ENCODE measurements at regions not wholly inside any gene's neighbourhood (a gene's known extent, or its start where the extent isn't known, plus 50 kb on each side); places are given as distances from the start of the nearest gene placed in this dataset.
A peak's percentile ranks its signal among the peaks of the same experiment; 100 is the strongest.

DNA sequence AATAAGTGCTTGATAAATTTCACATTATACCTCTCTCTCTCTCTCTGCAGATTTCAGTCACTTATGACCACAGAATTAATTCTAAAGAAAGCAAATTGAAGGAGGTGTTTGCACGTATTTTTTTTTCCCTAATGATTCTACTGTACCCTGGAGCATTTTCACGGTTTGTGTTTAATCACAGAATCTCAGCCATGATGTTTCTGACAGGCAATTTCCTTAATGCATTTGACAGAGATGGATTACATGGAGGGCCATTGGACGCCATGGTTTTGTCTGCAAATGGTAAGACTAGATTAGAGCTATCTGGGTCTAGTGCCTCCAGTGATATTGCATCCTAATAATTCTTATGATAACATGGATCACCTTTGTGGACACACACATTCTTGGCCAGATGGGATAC, 147.5 kb upstream of the RBFOX1 start:
- no peak for DNase-seq (ENCODE audit: low spot score)

DNA sequence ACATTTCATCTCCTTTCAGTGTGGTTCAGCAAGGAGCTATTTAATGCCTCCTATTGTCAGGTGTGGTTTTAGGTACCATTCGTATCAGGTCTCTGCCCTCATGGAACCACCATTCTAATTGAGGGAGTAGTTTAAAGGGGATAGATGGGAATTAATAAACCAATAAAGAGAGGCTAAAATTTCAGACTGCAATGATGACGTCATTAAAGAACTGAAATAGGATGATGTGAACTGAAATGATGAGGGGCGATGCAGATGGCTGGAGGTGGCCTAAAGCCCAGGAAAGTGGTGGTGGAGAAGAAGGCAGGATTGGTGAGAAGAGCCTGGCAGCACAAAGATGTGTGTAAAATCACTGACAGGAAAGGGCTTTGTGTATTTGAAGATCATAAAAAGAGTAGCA, 148.9 kb upstream of the RBFOX1 start:
- no peak for DNase-seq (ENCODE audit: low spot score)

DNA sequence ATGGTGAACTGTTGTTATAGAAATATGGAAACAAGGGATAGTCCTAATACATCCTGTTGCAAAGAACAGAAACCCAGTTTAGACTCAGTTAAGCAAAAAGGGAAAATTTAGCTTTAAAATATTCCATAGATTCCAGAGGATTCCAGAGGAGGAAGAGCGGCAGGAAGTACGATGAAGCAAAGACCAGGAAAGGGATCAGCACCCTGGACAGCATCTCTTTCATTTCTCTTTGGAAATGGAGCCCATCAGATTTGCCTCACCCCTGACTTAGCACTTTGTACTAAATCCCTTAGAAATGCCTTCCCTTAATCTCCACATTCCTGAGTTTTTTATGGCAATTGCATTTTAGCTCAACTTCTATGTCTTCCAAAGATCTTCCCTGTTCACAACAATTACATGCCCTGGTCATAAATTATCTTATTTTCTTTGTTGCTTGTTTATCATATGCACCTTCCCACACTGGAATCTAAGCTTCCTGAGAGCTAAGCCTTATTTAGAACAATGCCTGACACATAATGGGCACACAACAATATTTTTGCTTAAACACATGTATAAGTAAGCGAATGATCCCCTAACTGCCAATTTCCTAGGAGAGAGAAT, 150.0 kb upstream of the RBFOX1 start:
- DNase-seq (ENCODE audit: low spot score): no peak

DNA sequence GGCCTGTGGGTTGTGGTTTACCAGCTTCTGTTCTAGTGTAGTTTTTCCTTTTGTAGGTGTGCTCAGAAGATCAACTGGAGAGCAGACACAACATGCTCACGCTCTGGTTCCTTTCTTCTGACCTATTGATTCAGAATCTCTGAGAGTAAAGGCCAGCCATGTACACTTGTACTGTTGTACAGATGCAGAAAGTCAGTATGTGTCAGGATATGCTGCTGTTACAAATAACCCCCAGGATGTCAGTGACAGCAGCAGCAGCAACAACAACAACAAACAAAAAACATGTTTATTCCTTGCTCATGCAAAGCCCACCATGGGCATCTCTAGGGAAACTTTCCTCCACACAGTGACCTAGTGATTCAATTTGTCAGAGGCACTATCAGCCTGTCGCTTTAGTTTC, 154.8 kb upstream of the RBFOX1 start:
- no peak for DNase-seq (ENCODE audit: low spot score)

DNA sequence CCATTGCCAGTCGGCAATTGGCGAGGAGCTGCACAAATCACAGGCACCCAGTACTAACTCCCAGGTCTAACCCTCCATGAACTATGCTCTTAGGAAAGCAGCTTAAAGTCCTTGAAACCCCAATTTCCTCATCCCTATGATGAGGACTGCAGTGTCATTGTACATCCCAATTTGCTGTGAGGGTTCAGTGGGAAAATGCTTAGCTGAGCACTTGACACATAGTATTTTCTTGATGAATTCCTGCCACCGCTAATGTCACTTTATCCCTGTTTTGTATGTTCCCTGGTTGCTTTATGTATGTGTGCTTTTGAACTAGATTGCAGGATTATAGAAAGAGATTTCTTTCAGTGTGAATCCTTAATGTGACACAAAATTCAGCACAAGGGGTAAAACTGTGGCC, 161.5 kb upstream of the RBFOX1 start:
- DNase-seq (ENCODE audit: low spot score): no peak

DNA sequence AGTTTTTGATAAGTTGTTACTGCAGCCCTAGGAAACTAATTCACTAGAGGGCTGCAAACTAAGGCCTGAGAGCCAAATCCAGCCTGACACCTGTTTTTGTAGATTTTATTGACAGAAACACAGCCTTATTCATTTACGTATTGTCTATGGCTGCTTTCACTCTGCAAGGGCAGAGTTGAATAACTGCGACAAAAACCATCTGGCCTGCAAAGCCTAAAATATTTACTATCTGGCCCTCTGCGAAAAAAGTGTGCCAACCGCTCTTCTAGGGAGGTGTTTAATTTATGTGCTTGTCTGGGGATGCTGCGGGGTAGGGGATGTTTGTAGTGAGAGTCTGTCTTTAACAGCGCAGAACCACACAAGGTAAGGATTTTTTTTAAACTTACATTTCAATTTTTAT, 165.0 kb upstream of the RBFOX1 start:
- no peak for DNase-seq (ENCODE audit: low spot score)

DNA sequence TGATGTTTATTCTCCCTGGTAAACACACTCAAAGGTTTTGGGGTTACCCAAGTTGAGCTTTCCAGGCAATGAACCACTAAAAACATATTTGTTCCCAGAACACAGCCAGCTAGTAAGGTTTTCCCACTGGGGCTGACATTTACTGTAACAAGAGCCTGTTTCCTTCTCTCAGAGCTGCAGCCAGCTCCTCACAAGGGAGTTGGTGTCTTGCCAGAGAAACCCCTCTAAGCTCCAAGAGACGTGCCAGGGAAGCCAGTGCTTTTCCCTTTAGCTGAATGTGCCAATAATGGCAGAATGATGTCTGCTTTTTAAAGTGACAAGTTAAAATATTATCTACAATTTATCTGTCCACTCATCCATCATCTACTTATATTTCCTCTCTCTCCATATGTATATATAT, 170.8 kb upstream of the RBFOX1 start:
- no peak for DNase-seq (ENCODE audit: low spot score)

DNA sequence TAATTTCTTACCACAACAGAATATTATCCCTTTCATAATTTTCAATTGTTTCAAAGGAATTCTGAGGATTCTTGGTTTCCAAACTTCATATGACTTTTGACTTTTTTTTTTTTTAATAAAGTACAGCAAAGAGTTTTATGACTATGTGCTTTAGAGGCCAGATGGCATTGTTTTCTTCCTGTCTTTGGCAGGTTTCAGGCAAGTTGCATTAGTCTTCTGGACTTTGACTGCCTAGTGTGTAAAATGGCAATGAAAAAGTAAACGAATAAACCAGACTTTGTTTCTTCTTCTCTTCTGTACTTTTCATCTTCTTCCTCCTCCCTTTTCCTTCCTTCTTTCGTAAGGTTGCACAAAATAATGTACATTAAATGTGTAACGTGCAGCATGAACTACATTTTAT, 172.6 kb upstream of the RBFOX1 start:
- no peak for DNase-seq (ENCODE audit: low spot score)

DNA sequence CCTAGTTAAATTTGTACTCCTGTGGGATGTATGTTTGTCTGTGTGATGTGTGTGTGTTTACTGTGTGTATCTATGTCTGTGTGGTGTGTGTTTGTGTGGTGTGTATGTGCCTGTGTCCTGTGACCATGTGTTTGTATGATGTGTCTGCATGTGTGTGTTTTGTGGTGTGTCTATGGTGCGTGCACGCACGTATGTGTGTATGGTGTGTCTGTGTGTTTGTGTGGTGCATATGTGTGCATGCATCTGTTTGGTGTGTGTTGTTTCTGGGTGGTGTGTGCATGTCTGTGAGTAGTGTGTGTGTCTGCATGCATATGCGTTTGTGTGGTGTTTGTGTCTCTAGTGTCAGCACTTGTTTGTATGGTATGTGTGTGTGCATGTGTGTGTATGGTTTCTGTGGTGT, 174.2 kb upstream of the RBFOX1 start:
- no peak for DNase-seq (ENCODE audit: low spot score)

DNA sequence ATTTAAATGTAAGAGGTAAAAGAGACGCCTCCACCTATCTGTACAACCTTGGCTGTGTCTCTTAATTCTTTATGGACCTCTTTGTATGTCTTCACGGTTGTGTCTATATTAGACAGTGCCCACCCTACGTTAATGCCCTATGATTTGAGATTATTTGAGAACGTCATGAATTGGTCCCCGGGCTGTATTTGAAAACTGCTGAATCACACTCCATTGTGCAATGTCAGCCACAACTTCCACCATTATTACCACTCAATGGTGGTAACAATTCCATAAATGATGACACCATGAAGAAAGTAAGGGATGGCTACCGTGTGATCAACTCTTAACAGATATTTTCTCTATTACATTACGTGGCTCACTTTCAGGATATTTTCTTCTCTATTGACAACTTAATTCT, 182.4 kb upstream of the RBFOX1 start:
- no peak for DNase-seq (ENCODE audit: low spot score)

DNA sequence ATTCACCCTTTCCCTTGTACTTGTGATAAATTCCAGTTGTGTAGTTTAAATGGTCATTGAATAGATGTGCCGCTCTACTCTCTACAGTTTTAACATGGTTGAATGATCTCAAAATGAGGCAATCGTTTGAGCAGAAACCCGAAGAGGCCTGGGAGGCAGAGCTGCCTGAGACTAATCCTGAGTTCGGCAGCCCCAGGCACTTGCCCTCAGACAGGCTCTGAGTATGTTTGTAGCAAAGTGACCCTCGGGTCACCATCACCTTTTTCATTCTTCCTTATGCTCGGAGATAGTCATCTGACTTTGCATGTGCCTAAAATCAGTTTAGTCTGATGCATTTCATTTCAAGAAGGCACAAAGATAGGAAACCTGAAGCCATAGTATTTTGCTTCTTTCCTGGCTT, 184.0 kb upstream of the RBFOX1 start:
- no peak for DNase-seq (ENCODE audit: low spot score)

DNA sequence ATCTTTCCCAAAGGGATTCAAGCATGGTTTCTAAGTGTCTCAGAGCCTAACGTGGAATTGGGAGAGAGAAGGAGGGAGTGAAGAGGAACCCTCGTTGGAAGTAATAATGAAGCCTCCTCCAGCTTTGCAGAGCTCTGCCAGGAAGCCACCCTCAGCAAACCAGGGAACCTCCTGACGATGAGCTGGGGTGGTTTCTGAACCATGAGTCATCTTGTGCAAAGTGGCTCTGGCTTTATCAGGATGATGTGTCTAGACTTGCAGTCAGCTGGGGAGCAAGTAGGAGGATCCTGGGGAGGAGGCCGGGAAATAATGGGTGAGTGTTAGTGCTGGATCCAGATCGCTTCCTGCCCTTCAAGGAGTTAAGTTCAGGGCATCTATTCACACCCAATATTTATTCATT, 191.7 kb upstream of the RBFOX1 start:
- peak; percentile 50 for DNase-seq (ENCODE audit: low spot score)

DNA sequence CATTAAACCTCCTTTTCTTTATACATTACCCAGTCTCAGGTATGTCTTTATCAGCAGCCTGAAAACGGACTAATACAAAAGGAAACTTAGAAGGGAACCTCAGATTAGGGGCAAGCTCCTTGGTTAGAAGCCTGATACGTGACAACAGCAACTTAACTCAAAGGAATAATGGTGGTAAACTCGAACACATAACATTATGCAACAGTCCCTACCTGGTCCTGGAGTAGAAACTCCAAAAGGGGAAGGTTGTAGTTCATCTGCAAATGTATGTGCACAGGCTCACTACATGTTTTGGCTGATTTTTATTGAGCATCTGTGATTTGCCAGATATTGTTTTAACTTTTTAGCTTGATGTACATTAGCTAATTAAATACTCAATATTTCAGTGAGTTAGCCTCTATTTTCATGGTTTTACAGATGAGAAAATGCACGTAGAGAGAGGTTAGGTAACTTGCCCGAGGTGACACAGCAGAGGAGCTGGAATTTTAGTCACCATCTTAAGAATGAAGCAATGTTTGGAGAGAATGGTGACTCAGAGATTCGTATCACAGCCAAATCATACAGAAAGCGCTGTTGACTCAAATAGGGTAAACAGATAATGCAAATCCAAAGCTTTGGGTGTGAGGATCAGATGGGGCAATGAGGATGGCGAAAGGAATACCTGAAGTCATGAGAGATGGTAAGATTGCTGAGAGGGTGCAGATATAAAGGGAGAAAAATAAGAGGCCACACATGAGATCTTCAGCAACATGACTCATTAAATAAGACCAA, 194.9 kb upstream of the RBFOX1 start:
- no peak for DNase-seq (ENCODE audit: low spot score)

DNA sequence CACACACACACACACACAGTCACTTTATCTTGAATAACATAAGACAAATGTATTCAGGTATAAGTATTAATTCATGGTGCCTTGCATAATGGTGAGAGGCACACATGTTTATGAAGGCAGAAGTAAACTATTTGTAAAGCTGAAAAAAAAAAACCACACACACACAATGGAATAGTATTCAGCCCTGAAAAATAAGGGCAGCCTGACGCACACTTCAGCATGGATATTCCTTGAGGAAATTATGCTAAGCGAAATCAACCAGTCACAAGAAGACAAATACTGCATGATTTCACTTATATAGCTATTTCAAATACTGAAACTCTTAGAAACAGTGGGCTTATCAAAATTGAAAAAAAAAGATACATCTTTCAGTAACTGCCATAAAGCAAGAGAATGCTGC, 200.2 kb upstream of the RBFOX1 start:
- no peak for DNase-seq (ENCODE audit: low spot score)

DNA sequence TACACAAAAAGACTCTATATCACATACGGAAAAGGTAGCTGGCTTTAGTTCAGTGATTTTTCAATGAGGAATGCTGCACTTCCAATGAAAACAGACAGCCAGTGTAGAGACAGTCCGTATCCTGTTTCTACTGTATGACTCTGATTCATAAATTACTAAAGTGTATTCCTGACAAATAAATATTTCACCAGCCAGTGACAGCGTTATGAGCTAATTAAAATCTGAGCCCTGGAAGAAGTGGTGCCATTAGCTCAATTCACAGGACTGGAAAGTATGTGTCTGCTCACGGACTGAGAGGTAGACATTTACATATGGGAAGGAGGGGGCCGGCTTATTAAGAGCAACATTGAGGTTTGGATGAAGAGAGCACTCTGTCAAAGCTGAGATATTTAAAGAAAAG, 207.9 kb upstream of the RBFOX1 start:
- no peak for DNase-seq (ENCODE audit: low spot score)

DNA sequence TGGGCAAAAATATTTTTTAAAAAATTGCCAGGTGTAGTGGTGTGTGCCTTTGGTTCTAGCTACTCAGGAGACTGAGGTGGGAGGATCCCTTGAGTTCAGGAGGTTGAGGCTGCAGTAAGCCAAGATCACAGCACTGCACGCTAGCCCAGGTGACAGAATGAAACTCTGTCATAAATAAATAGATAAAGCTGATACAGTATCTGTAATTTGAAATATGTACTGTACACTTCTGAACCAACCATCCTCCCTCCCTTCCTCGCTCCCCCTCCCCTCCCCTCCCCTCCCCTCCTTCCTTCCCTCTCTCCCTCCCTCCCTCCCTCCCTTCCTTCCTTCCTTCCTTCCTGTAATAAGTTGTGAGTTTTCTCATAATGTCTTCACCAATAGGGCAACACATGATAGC, 208.4 kb upstream of the RBFOX1 start:
- no peak for DNase-seq (ENCODE audit: low spot score)

DNA sequence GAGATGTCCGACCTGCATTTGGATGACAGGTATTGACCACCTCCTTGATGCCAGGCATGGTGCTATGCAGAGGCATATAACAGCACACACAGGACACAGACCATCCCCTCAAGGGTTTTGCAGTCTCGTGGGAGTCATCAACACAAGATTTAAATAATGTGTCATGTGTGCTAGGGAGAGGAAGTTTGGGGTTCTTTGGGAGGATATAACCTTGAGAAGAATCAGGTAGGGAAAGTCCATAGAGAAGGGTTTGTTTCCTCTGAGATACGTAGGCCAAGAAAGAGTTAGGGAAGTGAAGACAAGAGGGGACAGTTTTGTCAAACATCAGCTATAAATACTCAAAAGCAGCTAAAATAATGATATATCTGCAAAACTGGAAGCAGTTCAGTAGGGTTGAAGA, 215.9 kb upstream of the RBFOX1 start:
- DNase-seq (ENCODE audit: low spot score): no peak

DNA sequence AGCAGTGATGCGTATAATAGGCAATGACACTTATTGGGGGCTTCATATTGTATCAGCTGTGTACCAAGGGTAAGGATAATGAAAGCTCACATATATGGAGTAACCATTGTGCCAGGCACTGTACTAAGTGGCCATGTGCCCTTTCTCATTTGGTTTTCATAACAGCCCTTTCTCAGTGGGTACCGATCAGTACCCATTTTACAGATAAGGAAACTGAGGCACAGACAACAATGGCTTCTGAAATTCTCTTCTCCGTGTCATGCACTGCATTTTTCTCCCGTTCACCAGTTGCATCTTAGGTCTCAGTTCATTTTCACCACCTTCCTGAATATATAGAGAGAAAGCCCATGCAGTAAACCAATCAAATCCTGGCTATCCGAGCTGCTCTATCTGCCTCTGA, 216.7 kb upstream of the RBFOX1 start:
- DNase-seq (ENCODE audit: low spot score): no peak

DNA sequence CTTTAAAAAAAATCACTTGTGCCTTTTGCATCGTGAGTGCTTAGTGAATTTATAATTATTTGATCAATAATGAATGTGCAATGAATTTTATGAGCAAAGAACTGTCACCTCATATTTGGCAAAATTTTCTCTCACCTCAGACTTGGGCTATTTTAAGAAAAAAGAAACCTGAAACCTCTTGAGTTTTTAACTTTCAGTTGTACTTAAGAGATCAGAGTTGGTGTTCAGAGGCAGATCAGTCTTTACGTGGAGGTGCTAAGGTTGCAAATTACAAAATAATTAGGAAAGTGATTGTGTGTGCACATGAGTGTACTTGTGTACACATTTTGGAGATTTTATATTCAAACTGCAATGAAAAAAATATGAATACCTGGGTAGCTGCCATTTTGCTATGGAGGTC, 218.7 kb upstream of the RBFOX1 start:
- no peak for DNase-seq (ENCODE audit: low spot score)

DNA sequence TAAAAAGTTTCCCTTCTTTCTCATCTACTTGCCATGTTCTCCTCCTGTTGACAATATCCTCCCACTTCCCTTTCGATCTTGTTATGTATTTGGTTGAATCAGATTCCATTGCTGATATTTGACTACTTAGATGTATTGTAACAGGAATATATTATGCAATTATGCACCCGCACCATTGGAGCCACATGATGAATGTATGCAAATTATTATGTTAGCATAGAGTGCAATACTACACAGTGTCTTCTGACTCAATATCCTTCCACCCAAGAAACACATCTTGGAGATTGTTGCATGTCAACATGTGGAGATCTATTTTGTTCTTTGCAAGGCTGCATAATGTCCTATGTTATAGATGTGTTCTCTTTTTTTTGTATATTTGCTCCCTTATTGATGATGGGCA, 219.2 kb upstream of the RBFOX1 start:
- DNase-seq (ENCODE audit: low spot score): no peak

DNA sequence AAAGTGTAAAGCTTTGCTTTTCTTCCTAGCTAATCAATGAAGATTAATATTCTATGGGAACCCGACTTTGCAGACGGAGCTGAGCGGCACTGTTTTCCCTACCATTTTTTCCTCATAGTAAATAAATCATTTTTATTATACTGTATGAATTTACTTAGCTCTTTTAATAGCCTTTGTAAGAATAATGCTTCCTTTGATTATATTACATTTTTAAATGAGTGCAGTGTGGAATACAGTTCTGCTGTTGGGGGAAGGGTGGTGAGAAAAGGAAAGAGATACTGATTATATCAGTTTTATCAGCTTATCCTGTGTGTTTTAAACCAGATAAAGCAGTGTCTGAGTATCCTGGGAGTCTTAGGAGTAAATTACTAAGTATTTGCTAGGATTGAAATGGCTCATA, 221.4 kb upstream of the RBFOX1 start:
- DNase-seq (ENCODE audit: low spot score): no peak

DNA sequence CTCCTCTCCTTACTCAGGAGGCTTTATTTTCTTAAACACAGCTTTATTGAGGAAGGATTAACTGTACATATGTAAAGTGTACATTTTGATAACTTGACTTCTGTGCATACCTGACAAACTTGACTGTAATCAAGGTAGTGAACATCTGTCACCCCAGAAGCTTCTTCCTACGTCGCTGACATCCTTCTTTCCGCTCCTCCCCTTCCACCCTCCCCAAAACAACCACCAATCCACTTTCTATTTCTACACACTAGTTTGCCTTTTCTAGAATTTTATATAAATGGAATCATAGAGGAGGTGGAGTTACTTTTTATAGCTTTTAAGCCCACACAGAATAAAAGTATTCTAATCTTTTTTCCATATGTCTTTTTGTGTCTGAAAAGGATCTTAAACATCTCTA, 225.2 kb upstream of the RBFOX1 start:
- no peak for DNase-seq (ENCODE audit: low spot score)

DNA sequence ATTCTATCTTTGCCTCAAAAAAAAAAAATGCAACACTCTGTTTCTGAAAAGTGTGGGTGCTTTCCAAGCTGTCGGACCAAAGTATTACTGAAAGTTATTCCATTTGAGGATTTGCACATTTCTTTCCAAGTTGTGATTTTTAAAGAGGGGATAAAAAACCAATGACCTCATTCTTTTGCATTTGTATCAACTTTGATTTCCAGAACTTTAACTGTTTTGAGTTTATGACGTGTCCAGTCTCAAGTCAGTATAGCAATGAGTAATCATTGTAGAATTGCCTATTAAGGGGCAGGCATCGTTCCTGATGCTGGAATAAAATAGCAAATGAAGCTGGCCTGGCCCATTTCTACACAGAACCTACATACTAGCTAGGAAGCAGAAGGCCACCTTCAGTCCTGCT, 229.6 kb upstream of the RBFOX1 start:
- no peak for DNase-seq (ENCODE audit: low spot score)

DNA sequence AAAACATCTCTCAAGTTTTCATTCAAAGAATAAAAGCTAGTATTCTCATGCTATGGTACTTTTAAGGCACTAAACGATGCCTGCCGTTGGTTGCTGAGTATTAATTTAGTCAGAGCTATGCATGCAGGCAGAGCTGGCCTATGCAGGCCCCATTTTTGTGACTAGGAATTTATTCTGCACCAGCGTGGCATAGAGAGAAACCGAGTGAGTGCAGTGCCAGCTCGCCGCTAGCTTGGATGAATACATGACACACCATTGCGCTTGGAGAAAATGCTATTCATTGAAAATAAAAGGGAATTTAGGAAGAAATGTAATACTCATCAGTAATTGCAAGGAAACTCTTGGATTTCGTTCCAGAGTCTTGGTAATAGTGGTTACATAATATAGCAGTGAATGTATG, 231.6 kb upstream of the RBFOX1 start:
- DNase-seq (ENCODE audit: low spot score): peak; percentile 13

All from Ammon's horn (tissue), 1 donor.